CD4-positive, alpha-beta T cell treated with Interleukin-17A for 1 hour (primary cell): ENCODE measurements at regions not wholly inside any gene's neighbourhood (a gene's known extent, or its start where the extent isn't known, plus 50 kb on each side); places are given as distances from the start of the nearest gene placed in this dataset.
"Not testable (repeated sequence)": the region's sequence is repeated elsewhere in the genome, so short reads cannot be mapped to it uniquely, and the experiment has no call there.

Source experiments
- DNase-seq: peaks from one replicate; pipeline ENCODE4 v3.0.0-alpha.2; 2020

DNA sequence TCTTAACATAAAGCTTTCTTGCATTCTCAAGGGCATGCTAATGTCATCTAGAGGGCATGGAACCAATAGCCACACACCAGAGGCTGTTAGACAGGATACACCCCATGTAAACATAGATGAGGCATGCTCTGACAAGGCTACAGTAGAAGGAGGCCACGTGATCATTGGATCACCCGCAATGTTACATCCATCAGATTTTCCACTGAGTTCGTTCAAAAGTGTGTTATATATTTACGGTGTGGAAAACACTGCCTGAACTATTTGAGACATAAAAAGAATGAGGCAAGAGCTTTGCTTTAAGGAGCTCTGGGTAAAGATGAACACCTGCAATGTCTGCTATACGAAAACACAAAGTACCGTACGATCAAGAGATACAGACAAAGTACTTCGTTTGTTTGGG, 817.5 kb upstream of the SLC10A2 start:
- DNase-seq, result no peak

DNA sequence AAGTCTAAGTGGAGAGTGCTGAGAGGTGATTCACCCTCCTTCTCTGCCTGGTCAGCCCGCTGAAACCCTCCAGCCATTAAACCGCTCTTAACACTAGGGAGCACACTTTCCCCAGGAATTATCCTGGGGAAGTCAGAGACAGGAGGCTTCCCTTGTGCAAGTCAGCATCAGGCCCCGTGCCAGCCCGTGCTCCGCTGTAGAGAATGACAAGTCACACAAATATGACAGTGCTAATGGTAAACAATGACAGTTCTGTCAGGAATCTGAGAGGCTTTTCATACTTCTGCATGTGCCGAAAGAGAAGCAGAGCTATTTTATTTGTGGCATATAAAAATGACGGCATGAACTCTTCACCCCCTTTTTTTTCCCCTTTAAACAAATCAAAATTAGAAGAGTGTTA, 816.9 kb upstream of the SLC10A2 start:
- no peak for DNase-seq

DNA sequence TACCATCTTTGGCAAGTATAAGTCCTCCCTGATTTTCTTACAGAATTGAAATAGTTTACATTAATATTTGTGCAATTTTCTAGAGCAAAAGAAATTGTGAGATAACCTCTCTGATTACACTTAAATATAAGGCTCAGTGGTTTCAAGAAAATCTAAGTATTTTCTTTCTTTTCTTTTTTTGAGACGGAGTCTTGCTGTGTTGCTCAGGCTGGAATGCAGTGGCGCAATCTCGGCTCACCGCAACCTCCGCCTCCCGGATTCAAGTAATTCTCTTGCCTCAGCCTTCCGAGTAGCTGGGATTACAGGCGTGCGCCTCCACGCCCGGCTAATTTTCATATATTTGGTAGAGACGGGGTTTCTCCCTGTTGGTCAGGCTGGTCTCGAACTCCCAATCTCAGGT, 813.9 kb upstream of the SLC10A2 start:
- not testable (repeated sequence) for DNase-seq

DNA sequence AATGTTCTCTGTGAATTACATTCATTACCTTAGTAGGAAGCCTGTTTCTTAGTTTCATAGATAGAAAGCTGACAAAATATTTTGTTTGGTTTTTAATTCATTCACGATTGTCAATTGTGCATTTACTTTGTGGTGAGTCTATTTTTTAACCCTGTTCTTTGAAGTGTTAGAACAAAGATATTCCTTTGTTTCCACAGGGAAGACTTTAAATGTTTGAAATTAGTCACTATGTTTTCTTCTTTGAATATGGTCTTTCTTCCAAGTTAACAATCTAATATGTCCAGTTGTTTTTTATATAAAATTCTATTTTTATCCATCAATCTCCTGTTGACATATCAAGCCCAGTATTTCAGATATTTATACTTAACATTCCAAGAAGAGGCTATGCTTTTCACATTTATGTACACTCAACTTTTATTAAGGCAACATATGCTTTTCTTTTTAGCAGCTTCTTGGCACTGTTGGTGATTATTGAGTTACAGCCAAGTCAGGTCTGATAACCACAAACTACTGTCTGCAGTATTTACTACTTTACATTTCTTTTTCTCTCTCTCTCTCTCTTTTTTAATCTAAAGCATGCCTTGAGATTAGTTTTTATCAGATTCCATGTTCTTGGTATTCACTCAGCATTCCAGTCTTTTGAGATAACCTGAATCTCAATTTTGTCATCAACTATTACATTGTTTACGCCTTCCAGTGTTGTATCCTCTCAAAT, 812.8 kb upstream of the SLC10A2 start:
- DNase-seq, result no peak

DNA sequence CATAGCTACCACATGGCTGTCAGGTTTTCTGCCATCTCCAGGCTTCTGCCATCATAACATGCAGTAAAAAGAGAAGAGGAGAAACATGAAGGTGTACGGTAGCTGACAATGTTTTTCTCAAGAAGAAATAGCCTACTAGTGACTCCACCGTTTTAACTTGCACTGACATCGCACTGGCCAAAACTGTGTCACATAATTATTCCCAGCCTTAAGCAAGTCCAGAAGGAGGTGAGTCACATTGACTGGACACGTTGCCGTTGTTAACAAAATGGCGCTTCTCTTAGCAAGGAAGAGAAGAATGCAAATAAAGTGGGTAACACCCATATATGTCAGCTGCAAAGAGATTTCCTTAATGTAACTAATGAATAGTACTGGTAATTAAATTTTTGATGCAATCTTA, 810.4 kb upstream of the SLC10A2 start:
- DNase-seq, result no peak

DNA sequence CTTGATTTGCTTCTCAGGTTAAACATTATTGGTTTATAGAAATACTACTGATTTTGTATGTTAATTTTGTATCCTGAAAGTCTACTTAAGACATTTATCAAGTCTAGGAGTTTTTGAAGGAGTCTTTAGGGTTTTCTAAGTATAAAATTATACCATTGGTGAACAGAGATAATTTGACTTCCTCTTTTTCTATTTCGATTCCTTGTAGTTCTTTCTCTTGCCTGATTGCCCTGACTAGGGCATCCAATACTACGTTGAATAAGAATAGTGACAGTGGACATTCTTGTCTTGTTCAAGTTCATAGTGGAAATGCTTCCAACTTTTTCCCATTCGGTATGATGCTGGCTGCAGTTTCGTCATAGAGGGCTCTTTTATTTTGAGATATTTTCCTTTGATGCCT, 807.5 kb upstream of the SLC10A2 start:
- no peak for DNase-seq

DNA sequence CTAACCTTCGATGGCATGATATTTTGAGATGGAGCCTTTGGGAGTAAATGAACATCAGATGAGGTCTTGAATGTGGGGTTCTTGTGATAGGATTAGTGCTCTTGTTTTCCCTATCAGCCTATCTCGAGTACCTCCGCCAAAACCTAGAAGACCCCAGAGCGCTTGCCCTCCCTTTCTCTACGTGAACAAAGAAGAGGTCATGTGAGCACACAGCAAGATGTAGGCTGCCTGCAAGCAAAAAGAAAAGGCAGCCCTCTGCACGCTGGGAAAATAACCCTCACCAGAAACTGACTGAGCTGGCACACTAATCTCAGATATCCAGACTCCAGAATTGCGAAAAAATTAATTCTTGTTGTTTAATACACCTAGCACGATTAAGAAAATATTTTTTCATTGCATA, 799.8 kb upstream of the SLC10A2 start:
- no peak for DNase-seq

DNA sequence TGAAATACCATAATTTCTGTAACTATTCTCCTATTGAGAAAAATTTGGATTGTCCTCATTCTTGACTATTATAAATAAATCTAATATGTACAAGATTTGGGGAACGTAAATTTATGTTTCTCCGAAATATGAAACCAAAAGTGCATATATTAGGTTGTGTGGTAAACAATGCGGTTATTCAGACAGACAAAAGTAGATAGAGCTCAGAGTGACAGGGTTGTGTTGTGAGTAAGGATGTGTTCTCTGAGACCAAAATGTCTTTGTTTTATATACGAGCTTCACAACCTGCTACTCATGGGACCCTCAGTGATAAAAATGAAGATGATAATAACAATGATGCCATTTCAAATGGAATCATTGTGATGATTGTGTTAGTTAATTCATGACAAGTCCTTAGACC, 796.3 kb upstream of the SLC10A2 start:
- DNase-seq, result no peak

DNA sequence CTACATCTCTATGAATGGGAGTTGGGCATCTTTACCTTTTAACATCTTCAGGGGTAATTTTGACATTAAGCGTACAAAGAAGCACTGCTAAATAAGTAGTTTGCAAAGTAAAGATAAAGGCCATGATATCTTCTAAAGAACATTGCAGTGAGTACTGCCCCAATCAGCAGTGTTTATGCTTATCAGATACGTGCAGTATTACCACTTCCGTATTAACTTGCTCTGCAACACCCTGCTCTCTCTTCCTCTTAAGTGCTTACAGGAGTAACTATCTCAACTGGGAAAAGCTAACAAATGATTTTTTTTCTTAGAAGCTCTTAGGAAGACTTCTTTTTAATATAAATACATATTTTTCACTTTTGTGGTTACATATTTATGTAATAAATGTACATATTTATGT, 793.7 kb upstream of the SLC10A2 start:
- DNase-seq, result no peak

DNA sequence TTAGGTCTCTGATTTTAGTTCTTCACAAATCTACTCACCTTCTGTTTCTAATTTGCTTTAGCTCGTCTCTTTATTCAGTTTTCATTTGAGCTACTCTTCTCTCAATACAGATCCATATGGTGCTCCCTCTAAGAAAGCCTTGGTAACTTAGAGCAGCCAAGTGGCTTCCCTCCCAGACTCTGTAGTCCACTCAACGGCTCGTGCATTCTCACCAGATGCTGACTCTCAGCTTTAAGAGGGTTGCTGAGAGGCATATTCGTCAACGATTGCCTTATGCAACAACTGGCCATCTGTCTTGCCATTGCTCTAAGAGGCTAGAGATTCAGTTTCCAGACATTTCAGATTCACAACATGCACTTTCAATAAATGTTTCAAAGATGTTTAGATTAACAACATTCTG, 785.8 kb upstream of the SLC10A2 start:
- DNase-seq, result no peak

DNA sequence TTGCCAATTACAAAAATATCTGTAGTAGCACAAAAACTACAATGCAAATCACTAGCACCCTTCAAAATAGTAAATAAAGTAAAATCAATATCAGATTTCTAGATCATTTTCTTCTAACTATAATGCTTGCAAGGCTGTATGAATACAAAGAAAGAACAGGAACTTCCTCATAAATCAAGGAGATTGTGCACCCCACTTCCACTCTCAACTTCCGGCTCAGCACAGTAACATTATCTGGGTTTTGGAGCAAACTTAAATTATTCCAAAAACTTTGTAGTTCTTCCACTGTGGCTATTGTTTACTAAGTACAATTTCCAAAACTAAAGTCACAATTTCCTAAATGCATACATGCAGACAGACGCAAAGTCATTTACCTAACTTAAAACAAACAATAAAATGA, 778.3 kb upstream of the SLC10A2 start:
- DNase-seq, result no peak

DNA sequence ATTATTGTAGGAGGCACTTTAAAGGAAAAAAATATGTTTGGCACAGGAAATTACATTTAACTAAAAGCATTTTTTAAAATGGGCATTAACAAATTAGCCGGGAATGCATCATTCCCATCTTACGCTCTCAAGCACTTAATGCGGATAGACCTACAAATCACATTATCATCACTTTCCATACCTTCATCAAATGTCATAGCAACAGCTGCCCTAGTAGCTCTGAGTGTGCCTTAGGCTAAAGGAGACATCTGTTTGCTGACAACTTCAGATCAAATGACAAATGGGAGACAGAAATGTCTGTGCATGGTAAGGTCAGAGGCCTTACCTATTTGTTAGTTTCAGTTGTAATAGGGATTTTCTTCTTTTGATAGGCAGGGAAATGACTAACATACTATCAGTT, 773.2 kb upstream of the SLC10A2 start:
- DNase-seq, result no peak

DNA sequence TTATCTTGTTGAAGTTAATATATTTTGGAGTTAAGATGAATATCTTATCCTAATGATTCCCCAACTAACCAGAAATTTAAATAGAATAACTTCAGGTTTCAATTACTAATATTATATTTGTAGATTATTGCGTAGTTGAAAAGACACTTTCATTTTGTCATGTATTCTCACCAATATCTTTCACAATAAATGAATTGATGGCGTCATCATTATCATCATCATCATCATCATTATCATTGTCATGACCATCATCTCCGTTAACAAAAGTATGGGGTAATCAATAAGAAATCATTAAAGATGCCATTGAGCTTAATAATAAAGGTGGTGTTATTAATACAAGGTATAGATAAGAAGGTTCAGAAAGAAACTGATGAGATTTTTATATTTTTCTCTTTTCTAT, 768.8 kb upstream of the SLC10A2 start:
- no peak for DNase-seq

DNA sequence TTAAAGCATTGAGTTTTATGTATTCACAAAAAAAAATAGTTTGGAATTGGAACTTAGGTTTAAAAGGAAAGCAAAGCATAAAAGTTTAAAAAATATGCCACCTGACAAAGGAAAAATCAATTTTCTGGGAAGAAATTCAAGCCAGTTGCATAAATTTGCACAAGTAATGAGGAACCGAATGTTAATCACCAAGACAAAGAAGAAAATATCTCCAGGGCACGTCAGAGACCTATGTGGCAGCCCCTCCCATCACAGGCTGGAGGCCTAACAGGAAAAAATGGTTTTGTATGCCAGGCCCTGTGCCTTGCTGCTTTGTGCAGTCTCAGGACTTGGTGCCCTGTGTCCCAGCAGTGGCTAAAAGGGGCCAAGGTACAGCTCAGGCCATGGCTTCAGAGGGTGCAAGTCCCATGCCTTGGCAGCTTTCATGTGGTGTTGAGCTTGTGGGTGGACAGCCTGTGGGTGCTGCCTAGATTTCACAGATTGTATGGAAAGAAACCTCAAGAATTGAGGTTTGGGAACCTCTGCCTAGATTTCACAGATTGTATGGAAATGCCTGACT, 767.2 kb upstream of the SLC10A2 start:
- no peak for DNase-seq

DNA sequence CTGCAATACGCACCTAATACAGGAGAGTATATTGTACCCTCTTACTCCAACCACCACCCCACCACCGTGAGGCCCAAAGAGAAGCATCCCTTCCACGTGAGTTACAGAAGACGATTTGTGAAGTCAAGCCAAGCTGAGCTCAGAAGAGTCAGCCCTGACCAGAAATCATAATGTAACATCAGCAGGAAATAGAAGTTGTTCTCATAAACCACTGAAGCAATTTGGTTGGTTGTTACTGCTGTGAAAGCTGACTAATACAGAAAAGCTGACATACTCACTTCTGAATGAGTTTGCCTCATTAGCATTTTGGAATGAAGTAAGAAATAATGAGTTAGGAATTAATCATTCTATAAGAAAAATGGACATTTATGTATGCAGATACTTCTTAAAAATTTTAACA, 749.4 kb upstream of the SLC10A2 start:
- DNase-seq, result no peak

DNA sequence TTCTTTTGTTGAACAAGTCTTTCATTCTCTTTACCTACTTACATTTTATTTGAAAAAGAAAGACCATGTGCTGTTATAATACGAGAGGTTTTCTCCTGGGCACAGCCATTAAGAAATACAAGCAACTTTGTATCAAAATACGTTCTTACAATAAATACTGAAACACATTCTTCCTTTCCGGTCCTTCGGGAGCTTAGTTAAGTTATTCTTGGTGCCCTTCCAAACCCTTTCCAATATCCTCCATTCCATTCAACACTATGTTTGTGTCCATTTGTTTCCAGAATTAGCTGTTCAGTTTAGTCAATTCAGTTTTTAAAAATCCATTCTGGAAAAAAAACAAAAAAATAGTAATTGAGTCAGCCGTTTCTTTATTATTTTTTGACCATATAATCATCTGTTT, 746.8 kb upstream of the SLC10A2 start:
- DNase-seq, result no peak

DNA sequence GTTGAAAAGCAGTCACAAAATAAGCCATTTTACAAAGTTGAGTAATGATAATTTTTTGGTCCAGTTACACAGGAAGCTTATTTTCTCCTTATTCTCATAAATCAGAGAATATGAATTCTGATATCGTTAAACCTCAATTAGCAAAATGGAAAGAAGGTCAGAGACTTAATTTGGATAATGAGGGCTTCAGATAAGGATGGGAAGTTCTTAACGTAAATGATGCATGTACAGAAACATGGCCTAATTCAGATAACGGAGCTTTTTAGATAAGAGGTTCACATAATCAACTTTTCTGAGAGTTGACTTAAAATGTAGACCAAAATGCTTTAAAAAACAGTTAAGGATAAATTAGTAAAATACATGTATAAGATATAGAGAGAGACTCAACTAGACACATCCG, 746.3 kb upstream of the SLC10A2 start:
- no peak for DNase-seq

DNA sequence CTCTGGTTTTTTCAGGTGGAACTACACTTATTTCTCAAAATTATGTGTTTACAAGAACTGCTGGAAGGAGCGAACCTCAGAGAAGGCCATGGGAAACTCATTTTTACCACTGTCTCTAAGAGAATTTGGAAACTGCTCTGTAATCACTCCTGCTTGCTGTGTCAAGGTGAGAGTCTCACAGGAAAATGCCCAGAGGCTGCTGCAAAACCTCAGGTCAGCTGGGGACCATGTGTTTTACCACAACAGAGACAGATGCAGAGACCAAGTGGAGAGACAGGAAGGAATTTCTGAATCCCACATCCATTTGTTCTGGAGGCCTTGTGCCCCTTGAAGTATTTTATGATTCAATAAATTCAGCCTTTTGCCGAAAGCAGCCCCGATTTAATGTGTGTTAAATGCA, 743.8 kb upstream of the SLC10A2 start:
- no peak for DNase-seq

DNA sequence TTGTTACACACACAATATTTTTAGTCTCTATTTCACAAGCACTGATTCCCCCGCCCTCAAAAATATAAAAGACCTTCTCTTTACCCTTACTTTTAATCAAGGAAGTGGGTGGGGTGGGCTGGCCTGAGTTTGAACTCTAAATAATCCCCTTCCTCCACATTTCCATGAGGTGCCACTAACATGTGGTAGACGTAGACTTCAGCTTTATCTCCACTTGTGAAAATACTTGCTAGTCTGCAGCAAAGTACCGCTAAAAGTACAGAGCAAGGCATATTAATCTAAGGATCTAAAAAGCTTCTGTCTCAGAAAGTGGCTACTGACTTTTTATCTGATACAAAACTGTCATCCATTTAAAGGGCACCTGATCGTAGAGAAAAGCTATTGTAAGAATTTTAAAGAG, 739.6 kb upstream of the SLC10A2 start:
- DNase-seq, result no peak

DNA sequence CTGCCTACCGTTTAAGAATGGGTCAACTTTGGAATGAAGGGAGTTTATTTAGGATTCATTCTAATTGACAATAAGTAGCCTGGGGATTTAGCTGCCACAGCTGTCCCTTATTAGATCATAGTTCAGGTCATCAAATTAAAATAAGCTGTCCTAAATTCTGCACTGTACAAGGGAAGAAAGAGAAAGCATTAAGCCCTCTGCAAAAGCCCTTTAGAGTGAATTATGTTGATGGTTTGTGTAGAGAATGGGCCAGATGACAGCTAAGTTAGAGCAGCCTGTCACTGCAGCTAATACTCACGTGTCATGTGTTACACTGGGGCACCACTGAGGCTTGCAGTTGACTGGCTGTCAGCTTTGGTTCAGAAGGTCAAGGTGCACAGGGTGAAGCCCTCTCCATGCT, 737.1 kb upstream of the SLC10A2 start:
- no peak for DNase-seq

DNA sequence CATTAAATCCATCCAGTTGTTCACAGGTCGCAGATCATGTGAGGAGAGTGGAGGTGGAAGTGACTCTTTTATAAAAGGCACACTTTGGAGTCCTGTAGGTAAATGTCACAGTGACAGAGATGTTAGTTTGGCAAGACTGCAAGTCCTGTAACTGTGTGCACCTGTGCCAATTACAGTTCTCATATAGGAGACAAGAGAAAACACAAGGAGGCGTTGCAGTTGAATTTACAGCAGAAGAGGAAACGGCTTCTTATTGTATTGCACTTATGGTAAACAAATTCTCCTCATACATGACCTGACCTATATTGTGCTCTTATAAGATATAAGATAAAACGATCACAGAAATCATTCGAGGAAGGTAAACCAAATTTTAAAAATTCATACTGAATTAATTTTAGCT, 732.8 kb upstream of the SLC10A2 start:
- no peak for DNase-seq

DNA sequence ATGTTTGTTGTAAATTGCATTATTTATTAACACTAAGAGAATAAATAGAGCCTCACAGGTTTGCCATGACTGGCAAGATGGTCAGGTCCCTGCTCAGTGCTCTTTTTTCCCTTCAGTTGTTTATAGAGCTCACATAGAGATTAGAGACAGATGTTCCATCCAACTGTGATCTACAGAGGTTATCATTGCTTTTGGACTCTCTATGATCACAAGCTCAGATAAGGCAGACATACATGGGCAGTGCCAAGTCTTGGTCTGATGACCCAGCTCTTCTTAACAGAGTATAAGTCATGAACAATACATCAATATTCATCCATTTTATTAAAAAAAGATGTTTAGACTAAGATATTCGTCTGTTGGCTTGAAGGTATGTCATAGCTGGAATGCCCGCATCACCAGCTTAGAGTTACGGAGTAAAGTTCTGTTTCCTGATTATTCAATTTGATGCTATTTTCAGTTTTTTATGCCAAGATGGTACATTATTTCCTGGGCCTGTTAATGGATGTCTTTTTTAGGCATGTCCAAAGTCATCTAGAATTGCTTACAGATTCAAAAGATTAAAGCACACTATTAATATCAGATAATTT, 729.8 kb upstream of the SLC10A2 start:
- DNase-seq, result no peak

DNA sequence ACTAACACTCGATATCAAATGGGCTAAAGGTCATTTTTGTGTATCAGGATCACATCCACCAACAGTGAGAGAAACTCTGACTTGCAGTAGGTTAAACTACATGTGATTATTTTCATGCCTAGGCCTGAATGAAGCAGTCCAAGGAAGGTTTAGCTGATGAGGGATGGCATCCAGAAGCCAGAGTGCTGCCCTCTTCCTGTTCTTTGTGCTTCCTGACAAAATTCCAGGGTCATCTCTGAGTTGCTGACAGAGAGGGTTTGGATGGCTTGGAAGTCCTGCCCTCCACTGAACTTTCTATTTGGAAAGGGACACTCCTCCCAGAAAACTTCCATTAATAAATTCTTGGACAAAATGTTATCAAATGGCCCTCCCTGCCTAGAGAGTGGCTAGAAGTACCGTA, 728.3 kb upstream of the SLC10A2 start:
- DNase-seq, result no peak

DNA sequence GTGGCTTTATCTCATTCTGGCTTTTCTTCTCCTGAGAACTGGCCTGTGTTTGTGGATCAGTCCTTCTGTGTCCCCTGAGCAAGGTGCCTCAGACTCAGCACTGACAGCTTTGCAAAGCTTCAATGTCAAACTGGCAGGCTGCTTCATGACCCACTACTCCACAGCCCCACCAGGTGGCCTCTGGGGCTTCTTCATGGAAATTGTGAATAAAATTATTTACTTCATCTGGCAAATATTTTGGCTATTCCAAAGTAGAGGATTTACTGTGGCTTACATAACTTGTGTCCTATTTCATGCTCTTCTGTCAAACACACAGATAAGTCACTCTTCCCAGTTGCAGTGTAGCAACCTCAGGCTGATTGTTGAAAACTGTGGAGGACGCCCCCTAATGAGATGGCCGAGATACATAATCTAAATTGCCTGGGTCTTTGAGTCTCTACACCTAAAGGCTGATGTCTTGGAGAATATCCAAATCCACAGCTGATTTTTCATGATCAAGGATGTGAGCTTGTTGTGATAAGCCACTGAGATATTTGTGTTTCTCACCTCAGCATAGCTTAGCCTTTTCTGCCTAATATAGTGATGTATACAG, 721.9 kb upstream of the SLC10A2 start:
- DNase-seq, result no peak

DNA sequence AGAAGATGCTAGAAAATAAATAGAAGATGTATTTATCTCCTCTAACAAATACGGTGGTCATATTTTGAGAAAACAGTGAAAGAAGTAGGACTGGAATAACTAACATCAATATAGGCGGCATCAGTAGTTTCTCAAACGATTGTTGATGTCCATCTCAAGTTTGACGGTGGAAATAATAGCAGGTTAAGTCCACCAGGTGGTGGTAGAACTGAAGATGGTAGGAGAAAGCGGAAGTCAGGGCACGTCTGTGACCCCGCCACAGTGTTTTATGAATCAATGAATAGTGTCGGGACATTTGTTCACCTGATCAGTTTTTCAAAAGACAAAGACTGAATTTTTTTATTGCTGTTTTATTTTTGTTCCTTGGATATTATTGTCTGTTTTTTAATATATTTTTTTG, 706.4 kb upstream of the SLC10A2 start:
- no peak for DNase-seq
